ENCODE measurements at regions not wholly inside any gene's neighbourhood (a gene's known extent, or its start where the extent isn't known, plus 50 kb on each side); places are given as distances from the start of the nearest gene placed in this dataset.

DNA sequence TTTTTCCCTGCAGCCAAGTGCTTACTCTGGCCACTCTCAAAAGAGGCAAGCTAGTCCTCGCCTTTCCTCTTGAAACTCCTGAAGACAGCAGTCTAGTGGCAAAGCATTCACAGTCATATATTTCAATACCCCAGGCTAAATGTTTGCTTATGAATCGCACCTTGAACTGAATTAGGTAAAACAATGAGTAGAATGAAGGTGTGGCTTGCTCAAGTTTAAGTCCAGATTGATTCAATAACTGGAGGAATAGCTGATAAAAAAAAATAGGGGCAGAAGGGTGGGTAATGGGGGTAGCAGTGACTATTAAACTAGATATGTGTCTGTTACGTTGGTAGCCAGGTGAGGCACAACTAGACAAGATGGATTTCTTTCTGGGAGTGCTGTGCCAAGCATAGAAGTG, 88.2 kb upstream of the EPB41L3 start:
- DNase-seq, result no peak

DNA sequence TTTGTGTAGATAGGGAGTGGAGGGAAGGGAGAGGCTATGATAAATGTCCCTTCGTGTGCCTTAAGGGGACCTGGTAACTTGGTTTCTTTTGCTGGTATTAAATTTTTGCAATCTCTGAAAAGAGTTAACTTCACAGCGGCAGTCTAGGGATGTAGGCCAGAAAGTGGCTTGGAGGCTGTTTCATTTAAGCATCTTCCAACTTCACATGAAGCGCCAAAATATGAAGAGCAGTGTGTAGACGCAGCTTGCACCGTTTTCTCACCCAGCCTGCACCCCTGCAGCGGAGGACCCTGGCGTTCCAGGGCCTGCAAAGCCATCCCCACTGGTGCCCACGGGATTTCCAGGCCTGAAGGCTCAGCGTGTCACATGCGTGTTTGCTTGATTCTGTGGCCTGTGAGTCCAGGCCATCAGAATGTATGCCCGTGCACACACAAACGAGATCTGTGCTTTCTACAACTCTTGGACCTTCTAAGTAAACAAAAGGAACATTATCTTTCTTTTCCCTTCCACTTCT, 87.2 kb upstream of the EPB41L3 start:
- no peak for DNase-seq

DNA sequence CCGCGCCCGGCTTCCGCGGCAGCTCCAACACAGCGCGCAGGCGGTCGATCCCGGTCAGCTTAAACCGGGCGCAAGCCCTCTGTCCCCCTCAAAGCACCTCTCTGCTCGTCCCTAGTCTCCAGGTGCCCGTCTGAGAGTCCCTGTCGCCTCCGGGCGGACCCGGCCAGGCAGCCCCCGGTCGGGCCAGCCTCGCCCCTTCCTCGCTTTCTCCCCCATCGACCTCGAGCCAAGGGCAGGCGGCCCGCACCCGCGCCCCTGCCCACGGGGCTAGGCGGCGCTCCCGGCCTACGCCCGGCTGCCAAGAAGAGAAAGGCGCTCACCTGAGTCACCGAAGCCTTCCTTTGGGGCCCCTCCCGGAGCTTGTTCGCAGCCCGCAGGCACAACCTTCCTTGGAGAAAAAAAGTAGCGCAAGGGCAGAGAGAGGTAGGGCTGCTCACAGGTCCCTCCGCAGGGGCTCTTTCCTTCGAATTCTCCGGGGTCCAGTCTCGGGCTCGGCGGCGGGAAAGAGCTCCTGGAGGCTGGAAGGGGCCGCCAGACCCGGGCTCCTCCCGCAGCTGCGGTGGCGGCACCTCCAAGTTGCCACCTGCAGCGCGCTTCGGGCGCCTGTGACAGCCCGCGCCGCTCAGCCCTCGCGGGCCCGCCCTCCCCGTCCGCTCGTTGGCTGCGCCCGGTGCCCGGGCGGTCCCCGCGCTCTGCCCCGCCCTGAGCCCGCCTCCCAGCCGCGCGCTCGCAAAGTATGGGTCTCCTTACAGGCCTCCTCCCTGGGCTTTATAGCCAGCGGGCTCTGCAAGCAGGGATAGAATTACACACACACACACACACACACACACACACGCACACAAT, 86.5 kb upstream of the EPB41L3 start:
- DNase-seq, result peak; percentile 5

DNA sequence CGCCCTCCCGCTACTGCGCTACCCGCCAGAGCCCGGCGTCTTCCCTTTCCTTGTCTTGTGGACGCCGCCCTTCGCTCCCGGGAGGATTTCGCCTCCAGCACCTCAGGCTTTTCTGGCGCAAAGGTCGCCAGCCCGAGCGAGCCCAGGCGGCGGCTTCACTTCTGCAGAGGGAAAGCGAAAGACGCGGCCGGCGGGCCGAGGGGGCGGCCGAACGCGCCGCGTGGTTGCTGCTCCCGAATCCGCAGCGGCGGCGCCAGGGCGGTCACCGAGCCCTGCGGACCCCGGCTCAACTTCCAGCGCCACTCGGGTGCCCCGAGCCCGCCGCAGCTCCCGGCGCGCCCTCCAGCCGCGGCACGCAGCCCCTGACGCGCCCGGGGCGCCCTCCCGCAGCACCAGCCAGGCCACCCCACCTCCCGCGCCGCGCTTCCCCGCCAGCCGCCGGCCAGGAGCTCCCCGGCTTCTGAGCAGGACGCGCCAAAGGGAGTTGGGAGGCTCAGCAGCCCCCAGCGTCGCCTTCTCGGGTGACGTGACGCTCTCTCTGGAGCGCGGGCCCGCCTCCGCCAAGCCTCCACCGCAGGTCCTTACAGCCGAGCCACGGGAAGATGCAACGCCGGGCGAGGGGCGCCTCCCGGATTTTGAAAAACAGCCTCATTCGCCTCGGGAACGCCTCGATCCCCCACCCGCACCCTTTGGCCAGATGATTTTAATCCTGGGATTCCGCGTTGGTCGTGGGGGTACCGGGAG, 84.9 kb upstream of the EPB41L3 start:
- no peak for DNase-seq

DNA sequence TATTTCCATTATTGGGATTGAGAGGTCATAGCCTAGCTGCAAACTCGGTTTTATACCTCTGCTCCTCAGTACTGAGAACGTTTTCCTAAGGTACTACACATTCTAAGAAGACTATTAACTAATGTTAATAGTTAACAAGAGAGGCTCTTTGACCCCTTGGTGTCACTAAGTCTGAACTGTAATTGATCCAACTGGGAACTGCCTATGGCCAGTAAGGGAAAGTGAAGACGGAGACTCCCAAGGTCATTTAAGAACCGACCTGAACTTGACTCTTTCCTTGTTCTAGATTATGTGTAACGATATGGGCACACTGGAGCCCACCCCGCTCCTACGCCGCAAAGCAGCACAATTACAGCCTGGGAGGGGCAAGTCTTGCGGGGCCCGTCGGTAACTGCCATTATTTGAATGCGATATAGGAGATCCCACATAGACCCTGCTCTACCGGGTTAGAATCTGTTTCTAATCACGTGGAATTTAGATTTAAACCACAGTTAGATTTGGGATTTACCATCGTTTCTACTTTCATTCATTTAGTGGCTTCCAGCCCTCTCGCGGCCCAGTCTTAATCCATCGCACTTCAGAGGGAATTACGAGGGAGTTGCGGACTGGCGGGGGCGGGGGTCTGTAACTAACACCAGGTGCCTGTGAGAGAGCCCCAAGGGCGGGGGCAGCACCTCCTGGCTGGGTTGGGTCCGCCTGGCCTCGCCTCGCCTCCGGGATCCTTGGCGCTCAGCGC, 84.1 kb upstream of the EPB41L3 start:
- DNase-seq, result no peak

DNA sequence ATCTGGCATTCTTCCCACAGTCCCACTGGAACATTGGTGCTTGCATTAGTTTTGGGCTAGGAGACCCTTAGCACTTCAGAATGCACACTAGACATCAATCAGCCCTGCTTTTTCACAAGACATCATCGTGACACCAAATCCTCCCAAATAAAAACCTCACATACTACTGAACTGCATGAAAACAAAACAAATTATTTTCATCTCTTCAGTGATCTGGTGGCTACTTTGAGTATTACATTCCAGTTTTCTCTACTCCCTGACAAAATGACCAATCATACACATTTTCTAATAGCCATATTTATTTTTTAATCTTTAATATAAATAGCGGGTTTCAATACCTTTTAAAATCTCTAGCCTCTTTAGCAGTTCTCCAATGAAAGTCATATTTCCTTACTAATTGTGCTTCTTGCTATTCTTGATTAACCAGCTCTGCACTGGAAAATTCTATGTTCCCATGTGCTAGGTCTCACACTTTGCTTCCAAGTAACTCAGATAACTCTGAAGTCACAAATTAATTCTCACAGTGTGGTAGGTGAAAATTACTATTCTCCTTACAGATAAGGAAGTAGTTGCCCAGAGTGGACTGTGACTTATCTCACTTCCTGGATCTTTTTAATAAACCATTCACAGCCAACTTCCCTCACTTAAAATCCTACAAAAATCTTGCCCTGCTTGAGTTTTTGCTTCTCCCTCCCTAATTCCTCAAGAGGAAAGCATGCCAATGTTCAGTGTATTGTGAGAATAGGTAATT, 82.5 kb upstream of the EPB41L3 start:
- no peak for DNase-seq

DNA sequence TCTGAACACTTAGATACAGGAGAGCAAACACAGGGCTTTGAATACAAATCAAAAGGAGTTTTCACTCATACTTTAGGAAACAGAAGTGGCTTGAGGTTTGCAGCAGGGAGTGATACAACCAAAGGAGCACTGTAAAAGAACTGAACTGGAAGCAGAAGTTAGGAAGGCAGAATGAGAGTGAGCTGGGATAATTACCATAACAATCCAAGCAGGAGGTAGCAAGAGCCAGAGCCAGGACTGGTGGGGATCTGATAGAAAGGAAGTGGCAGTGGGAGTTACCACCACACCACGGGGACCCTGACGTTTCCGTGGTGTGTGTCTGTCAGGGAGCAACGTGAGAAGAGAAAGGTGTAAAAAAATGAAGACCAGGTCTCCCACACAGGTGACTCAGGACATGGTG, 81.3 kb upstream of the EPB41L3 start:
- no peak for DNase-seq

DNA sequence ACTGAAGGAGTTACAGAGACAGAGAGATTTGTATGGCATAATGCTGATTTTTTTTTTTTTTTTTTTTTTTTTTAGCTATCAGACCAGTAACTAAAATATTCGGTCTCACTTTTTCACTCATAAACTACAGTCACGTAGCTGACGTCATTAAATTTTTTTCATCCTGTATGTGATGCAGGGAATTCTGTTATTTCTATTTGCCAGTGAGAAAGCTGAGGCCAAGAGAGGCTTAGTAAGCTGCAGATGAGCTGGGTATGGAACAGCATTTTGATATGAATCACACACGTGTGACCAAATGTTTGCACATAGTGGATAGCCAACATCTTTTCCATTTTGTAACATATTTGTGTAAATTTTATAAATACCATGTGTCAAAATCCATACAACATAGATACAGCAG, 79.1 kb upstream of the EPB41L3 start:
- no peak for DNase-seq

DNA sequence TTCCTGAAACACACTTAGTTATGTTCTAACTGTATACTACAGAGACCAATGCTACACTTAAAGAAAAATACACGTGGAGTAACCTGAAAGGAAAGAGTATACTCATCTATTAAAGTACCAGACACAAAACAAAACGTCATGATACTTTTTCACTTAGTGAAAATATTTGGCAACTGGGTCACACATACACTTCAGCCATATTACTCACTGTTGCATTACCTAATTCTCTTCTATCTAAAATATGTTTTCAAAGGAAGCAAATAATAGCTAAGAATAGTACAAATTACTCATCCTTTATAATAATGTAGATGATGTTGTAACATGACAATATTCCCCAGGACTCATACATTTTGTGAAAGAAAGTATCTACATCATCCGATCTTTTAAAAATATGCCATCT, 76.5 kb upstream of the EPB41L3 start:
- DNase-seq, result no peak

DNA sequence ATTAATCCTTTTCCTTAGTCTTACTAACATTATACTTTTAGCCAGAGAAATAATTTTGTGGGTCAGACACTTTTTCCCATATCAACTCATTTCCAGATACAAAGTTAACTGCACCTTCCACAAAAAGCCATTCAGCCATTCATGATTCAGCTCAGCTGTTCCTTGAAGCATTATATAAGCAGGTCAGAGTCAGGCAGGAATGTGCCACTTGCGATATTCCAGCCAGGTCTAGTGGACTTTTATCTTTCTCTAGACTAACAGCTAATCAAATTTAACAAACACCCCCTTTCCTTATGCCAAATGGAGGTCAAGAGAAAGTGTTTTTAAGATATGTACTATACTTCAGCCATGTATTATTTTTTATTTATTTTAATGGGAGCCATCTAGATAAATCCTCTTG, 75.6 kb upstream of the EPB41L3 start:
- no peak for DNase-seq

DNA sequence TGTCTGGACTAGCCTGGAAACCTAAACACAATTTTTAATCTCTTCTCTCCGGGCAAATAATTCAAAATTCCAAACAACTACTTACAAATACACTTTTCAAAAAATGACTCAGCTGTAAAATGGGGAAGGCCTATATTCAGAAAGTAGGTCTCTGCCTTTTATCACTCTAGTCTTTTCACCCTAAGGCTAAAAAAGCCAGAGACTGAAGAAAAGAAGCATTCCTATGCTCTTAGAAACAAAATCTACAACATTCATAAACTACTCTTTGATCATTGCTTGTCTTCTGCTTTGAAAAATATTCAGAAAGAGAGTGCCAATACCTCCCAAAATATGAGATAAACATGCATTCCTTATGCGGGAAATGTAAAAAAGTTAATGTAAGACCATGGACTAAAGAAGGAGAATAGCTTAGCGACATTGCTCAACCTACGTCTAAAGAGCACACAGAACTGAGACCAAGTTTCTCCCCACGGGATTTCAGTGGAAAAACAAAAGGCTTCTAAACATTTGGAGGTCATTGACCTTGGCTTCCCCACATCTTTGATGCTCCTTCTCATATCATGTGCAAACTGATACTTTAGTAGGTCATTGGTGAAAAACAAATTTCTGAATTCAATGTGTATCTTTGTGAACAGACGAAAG, 74.4 kb upstream of the EPB41L3 start:
- no peak for DNase-seq

DNA sequence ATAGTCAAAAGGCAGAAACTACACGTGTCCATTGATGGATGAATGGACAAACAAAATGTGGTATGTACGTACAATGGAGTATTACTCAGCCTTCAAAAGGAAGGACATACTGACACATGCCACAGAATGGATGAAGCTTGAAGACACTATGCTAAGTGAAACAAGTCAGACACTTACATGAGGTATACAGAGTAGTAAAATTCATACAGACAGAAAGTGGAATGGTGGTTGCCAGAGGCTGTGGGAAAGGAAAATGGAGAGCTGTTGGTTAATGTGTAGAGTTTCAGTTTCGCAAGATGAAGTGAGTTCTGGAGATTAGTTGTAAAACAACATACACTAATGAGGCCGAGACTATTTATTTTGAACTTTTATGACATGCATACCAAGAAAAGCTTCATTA, 67.4 kb upstream of the EPB41L3 start:
- DNase-seq, result no peak

DNA sequence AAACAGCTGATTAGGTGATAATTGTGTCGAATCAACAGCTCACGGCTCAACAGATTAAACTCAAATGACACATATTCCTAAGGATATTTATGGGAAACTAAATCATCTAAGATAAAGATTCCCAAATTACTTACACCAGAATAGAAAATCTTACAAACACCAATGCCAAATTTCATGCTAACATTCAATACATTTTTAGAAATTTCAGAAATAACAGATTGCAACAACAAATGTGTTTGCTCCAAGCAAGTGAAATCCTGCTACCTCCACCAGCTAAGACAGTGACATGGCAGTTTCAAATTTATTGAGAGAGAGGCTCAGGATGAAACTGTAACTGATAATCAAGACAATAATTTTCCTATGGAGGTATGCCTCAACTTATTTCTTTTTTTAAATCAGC, 65.0 kb upstream of the EPB41L3 start:
- DNase-seq, result no peak

DNA sequence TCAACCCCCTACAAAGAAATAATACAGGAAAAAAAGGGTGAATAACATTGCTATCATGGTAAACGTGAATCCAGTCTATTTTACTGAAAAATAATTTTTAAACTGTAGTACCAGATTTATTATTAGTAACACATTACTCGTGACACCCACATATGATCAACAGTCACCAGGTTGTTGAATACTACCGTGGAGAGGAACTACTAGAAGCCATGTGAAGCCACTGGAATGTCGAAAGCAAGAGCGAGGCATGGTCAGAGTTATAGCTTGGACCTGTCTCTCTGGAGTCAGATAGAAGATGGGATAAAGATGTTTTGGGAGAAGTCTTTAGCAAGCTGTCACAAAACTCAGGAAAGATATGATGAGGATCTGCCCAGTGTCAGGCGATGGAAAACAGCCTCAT, 63.2 kb upstream of the EPB41L3 start:
- DNase-seq, result no peak

DNA sequence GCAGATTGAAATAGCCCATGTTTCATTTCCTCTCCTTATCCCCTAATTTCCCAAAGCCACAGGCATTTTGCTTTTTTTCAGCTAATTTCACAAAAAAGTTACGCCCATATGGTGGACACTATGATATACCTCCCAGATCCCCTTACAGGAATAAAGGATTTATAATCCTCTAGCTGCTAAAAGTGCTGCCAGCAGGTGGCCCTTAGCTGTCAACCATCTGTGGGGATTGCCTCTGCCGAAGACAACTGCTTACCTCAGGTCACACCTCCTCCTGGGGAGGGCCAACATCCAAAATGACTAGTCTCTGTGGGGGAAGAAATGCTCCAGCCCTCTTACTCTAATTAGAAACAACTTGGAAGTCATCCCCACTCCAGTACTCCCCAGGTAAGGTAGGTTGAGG, 61.0 kb upstream of the EPB41L3 start:
- DNase-seq, result no peak

DNA sequence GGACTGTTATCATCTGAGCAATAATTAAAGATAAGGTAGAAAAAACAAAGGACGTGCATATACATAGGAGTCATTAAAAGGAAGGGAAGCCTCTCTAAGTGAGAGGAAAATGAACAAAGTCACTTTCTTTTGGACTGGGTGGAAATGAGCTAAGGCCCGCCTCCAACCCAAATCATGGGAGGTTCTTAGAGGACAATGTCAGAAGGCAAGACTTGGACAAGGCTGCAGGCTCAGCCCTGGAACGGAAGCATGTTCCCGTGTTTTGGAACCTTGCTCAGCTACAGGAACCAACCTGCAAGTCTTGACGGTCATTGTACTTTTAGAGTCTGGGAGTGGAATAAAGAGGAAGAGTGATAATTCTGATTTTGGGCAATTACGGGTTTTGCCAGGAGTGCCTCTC, 59.4 kb upstream of the EPB41L3 start:
- DNase-seq, result no peak

DNA sequence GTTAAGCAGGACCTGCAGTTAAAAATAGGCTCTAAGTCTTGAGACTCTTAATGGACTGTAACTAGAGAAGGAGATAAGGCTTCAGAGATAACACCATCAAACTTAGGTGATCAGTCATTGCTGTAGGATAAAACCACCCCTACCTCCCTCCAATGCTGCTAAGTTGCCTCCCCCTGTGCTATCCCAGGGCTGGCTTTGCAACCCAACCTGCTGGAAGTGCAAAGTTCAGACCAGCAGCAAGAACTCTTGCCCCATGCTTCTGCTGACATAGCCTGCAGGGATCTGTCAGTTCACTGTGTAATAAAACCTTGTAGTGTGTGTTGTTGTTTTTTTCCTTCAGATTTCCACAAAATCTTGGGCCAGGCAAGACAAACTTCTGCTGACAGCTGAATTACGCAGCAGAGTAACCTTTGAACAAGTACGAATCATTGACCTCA, 57.4 kb upstream of the EPB41L3 start:
- DNase-seq, result no peak

DNA sequence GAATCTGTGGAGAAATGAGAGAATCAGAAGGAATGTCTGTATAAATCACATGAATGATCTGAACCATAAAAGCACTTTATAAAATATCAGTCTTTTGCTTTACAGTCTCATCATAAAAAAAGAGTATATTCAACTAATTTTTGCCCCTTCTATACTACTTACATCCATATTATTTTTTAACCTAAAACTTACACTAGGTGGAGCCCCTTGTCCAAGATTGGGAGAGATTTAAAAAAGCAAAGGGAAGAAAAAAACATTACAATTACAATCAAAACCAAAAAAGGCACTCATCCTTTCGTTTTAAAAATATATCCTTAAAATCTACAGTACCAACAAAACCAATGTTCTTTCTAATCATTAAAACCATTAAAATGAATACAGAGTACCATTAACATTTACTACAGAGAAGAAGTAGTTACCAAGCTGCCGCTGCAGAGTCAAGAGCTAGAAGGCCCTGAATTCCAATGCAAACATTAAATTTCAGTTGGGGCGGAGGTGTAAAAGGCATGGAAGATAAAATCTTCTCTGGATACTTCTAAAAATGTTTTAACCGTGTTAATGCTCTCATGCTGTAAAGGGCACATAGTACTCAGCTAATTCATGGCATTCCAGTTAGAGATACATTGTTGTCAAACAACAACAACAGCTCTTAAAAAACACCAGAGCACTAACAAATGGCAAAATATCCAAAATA, 56.7 kb upstream of the EPB41L3 start:
- no peak for DNase-seq

DNA sequence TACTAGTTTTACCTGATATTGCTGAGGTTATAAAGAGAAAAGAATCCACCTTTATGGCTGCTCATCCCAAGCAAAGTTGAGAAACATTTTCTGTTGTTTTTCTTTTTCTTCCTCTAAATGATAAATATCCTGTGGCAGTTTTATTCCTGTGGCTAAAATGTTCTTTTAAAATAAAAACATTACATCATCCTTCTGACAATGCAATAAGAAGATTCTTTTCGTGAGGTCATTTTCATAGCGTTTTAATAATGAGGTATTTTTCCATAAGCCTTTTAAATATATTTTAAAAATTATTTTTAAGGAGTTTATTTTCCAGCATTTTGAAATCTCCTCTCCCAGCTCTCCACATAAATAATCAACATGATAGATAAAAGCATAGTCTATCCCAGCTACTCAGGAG, 52.8 kb upstream of the EPB41L3 start:
- DNase-seq, result no peak
